ENCODE measurements at regions not wholly inside any gene's neighbourhood (a gene's known extent, or its start where the extent isn't known, plus 50 kb on each side); places are given as distances from the start of the nearest gene placed in this dataset.

- TF ChIP-seq POLR2A (IDR thresholded peaks at IDR 0.05) (no peak), CTCF (IDR thresholded peaks at IDR 0.05) (no peak)
- H3K27me3 ChIP-seq = no peaks in the 10 kb centered on the region
- intact Hi-C loops (cut with DNase I) = no loop called here
- no peaks in the 10 kb centered on the region for H3K9me3 ChIP-seq (replicated peaks in 1 of 3)
- no peak overlapping the region for H3K27ac ChIP-seq
- no peaks in the 10 kb centered on the region for H3K4me1 ChIP-seq (replicated peaks in 1 of 2)
- no peaks in the 10 kb centered on the region for H3K36me3 ChIP-seq (replicated peaks in 1 of 2)
- no peak overlapping the region for H3K4me3 ChIP-seq
- DNase-seq = no peak
- 55 to 68% (median 63%) methylated on average over 2 of the region's 2 CpGs for WGBS, 4 donors
Observed at GRCh38 chr6:94443701-94444100, 1024.3 kb upstream of the EPHA7 start.

GRCh38 chr6:94424692-94425091 is 1005.3 kb upstream of the EPHA7 start:
- Histone ChIP-seq H3K4me1 (replicated peaks in 1 of 2) (no peaks in the 10 kb centered on the region), H3K27ac (no peak overlapping the region), H3K4me3 (no peak overlapping the region), H3K27me3 (no peaks in the 10 kb centered on the region), H3K36me3 (replicated peaks in 1 of 2) (no peaks in the 10 kb centered on the region), H3K9me3 (replicated peaks in 1 of 3) (no peaks in the 10 kb centered on the region)
- intact Hi-C loops (cut with DNase I) = no loop called here
- TF ChIP-seq POLR2A (IDR thresholded peaks at IDR 0.05) (no peak), CTCF (IDR thresholded peaks at IDR 0.05) (no peak)
- no peak for DNase-seq

- 54 to 83% (median 79%) methylated on average over 1 of the region's 1 CpG for WGBS, 4 donors
- intact Hi-C loops (cut with DNase I) = no loop called here
Observed at GRCh38 chr6:94417363-94417762, 998.0 kb upstream of the EPHA7 start.

GRCh38 chr6:94414041-94414440 is 994.7 kb upstream of the EPHA7 start:
- H3K4me1 ChIP-seq (replicated peaks in 1 of 2) = no peaks in the 10 kb centered on the region

More at GRCh38 chr6:94417363-94417762, 998.0 kb upstream of the EPHA7 start:
- Histone ChIP-seq H3K27ac (no peak overlapping the region), H3K27me3 (no peaks in the 10 kb centered on the region), H3K4me1 (replicated peaks in 1 of 2) (no peaks in the 10 kb centered on the region), H3K4me3 (no peak overlapping the region), H3K9me3 (replicated peaks in 1 of 3) (no peaks in the 10 kb centered on the region), H3K36me3 (replicated peaks in 1 of 2) (no peaks in the 10 kb centered on the region)
- TF ChIP-seq CTCF (IDR thresholded peaks at IDR 0.05) = no peak
- no peak for TF ChIP-seq POLR2A (IDR thresholded peaks at IDR 0.05)
- no peak for DNase-seq

More at GRCh38 chr6:94414041-94414440, 994.7 kb upstream of the EPHA7 start:
- Histone ChIP-seq H3K27ac (no peak overlapping the region), H3K9me3 (replicated peaks in 1 of 3) (no peaks in the 10 kb centered on the region), H3K27me3 (no peaks in the 10 kb centered on the region), H3K4me3 (no peak overlapping the region), H3K36me3 (replicated peaks in 1 of 2) (no peaks in the 10 kb centered on the region)
- DNase-seq = no peak
- 57 to 74% (median 70%) methylated on average over 1 of the region's 1 CpG for WGBS, 4 donors
- TF ChIP-seq POLR2A (IDR thresholded peaks at IDR 0.05) (no peak), CTCF (IDR thresholded peaks at IDR 0.05) (no peak)
- intact Hi-C loops (cut with DNase I) = no loop called here

All from adrenal gland (tissue), 9 donors.